GM23248 (cell line): ENCODE measurements at regions not wholly inside any gene's neighbourhood (a gene's known extent, or its start where the extent isn't known, plus 50 kb on each side); places are given as distances from the start of the nearest gene placed in this dataset.

Experiments
- DNase-seq: peaks from one replicate; pipeline ENCODE4 v3.0.0-alpha.2; 2015
- H2AFZ ChIP-seq: fragments of 200-600 bp; sonication (generic); 2 replicates; pipeline ENCODE4 v1.6.1; 2016; ENCODE audit warnings: antibody characterized with exemption
- H3F3A ChIP-seq: fragments of 200-600 bp; sonication (generic); 2 replicates; pipeline ENCODE4 v1.6.1; 2016; ENCODE audit warnings: mild to moderate bottlenecking, antibody characterized with exemption, mixed run types; ENCODE audit not compliant: insufficient read depth
- H3K27ac ChIP-seq: fragments of 200-600 bp; sonication (generic); 2 replicates; pipeline ENCODE4 v1.5.1; 2016; ENCODE audit warnings: mild to moderate bottlenecking
- H3K27me3 ChIP-seq: fragments of 200-600 bp; sonication (generic); replicated peaks from 2 replicates; pipeline ENCODE4 v1.6.1; 2016; ENCODE audit warnings: mild to moderate bottlenecking; ENCODE audit not compliant: insufficient read depth
- H3K36me3 ChIP-seq: fragments of 200-600 bp; sonication (generic); 2 replicates; pipeline ENCODE4 v1.6.1; 2016; ENCODE audit warnings: low read depth, mild to moderate bottlenecking
- H3K4me1 ChIP-seq: fragments of 200-600 bp; sonication (generic); 2 replicates; pipeline ENCODE4 v1.6.1; 2016; ENCODE audit warnings: mild to moderate bottlenecking; ENCODE audit not compliant: insufficient read depth
- H3K4me2 ChIP-seq: fragments of 200-600 bp; sonication (generic); one replicate; pipeline ENCODE4 v1.6.1; 2016; ENCODE audit warnings: mild to moderate bottlenecking; ENCODE audit not compliant: unreplicated experiment
- H3K4me3 ChIP-seq: fragments of 200-600 bp; sonication (generic); 2 replicates; pipeline ENCODE4 v1.5.1; 2016; ENCODE audit warnings: mild to moderate bottlenecking
- H3K79me2 ChIP-seq: fragments of 200-600 bp; sonication (generic); 2 replicates; pipeline ENCODE4 v1.6.1; 2016; ENCODE audit warnings: mild to moderate bottlenecking; ENCODE audit not compliant: insufficient read depth
- H3K9ac ChIP-seq: fragments of 200-600 bp; sonication (generic); 2 replicates; pipeline ENCODE4 v1.6.1; 2016; ENCODE audit warnings: mild to moderate bottlenecking
- H3K9me2 ChIP-seq: fragments of 200-600 bp; sonication (generic); 2 replicates; pipeline ENCODE4 v1.6.1; 2016; ENCODE audit warnings: mixed run types, mild to moderate bottlenecking, moderate library complexity; ENCODE audit not compliant: insufficient read depth
- H3K9me3 ChIP-seq: fragments of 200-600 bp; sonication (generic); one replicate; pipeline ENCODE4 v1.6.1; 2017; ENCODE audit warnings: low read depth
- H4K20me1 ChIP-seq: fragments of 200-600 bp; sonication (generic); 2 replicates; pipeline ENCODE4 v1.6.0; 2016; ENCODE audit not compliant: insufficient read depth
- EZH2 ChIP-seq: fragments of 200-600 bp; sonication (generic); IDR thresholded peaks from 2 replicates; pipeline ENCODE4 v1.6.1; 2018; ENCODE audit warnings: antibody characterized with exemption, mild to moderate bottlenecking; ENCODE audit not compliant: insufficient read depth, poor library complexity, severe bottlenecking
- EZH2phosphoT487 ChIP-seq: fragments of 200-600 bp; sonication (generic); IDR thresholded peaks from 2 replicates; pipeline ENCODE4 v1.6.1; 2018; ENCODE audit warnings: antibody characterized with exemption, moderate library complexity, mild to moderate bottlenecking, low read depth; ENCODE audit not compliant: insufficient read depth
- WGBS, 2 experiments: methylation state at CpG; one replicate each; pipeline ENCODE4 v1.1.6; 2015 to 2017; ENCODE audit warnings: low lambda C conversion rate in 2 of 2, low coverage in 1 of 2; ENCODE audit errors: missing lambda C conversion rate in 2 of 2; 5-methylcytosine and 5-hydroxymethylcytosine counted together
- in situ Hi-C: fragments of 300-500 bp; cut with MboI; formaldehyde crosslinking; loops from 2 replicates; pipeline ENCODE4 v1.15.0; 2020

- Histone ChIP-seq H4K20me1 (no peaks in the 10 kb centered on the region), H3K4me2 (no peak overlapping the region), H3F3A (no peaks in the 10 kb centered on the region), H3K27ac (no peak overlapping the region), H3K4me3 (no peak overlapping the region), H3K27me3 (peaks cover 9% of the 10 kb centered on the region), H3K9me2 (no peaks in the 10 kb centered on the region), H3K4me1 (no peaks in the 10 kb centered on the region), H3K36me3 (no peaks in the 10 kb centered on the region), H2AFZ (no peak overlapping the region), H3K79me2 (no peaks in the 10 kb centered on the region), H3K9me3 (no peaks in the 10 kb centered on the region), H3K9ac (no peak overlapping the region)
- WGBS, 2 experiments, result 62 to 63% methylated on average over 5 of the region's 5 CpGs
- in situ Hi-C loops, result no loop called here
- no peak for TF ChIP-seq EZH2
- no peak for TF ChIP-seq EZH2phosphoT487
- no peak for DNase-seq
Observed at GRCh38 chr1:169015464-169015863, 91.0 kb upstream of the ATP1B1 start.

- H3K9me2 ChIP-seq, result no peaks in the 10 kb centered on the region
- in situ Hi-C loops, result no loop called here
- no peaks in the 10 kb centered on the region for H3K79me2 ChIP-seq
- no peak overlapping the region for H3K9ac ChIP-seq
- H3K36me3 ChIP-seq, result no peaks in the 10 kb centered on the region
- H3K4me1 ChIP-seq, result no peaks in the 10 kb centered on the region
- DNase-seq, result no peak
- no peak overlapping the region for H3K4me3 ChIP-seq
- TF ChIP-seq EZH2phosphoT487, result no peak
- TF ChIP-seq EZH2, result no peak
- H4K20me1 ChIP-seq, result no peaks in the 10 kb centered on the region
- H3K27ac ChIP-seq, result no peak overlapping the region
- WGBS, 2 experiments, result 41 to 46% methylated on average over 4 of the region's 4 CpGs
- no peak overlapping the region for H3K4me2 ChIP-seq
- no peaks in the 10 kb centered on the region for H3F3A ChIP-seq
- H3K27me3 ChIP-seq, result peaks cover 5% of the 10 kb centered on the region
- H2AFZ ChIP-seq, result no peak overlapping the region
- H3K9me3 ChIP-seq, result no peaks in the 10 kb centered on the region
Observed at GRCh38 chr1:169018751-169019150, 87.7 kb upstream of the ATP1B1 start.

GRCh38 chr1:169019419-169020058 is 87.0 kb upstream of the ATP1B1 start:
- H3K9me3 ChIP-seq, result no peaks in the 10 kb centered on the region
- no peaks in the 10 kb centered on the region for H3F3A ChIP-seq
- 5 to 6% methylated on average over 2 to 3 of the region's 3 CpGs for WGBS, 2 experiments
- H3K9ac ChIP-seq, result no peak overlapping the region
- in situ Hi-C loops, result no loop called here
- H3K4me2 ChIP-seq, result no peak overlapping the region
- no peaks in the 10 kb centered on the region for H3K9me2 ChIP-seq
- no peaks in the 10 kb centered on the region for H3K4me1 ChIP-seq
- H3K4me3 ChIP-seq, result no peak overlapping the region
- peaks cover 1% of the 10 kb centered on the region for H3K27me3 ChIP-seq
- no peak overlapping the region for H3K27ac ChIP-seq
- no peaks in the 10 kb centered on the region for H3K79me2 ChIP-seq
- no peaks in the 10 kb centered on the region for H3K36me3 ChIP-seq
- DNase-seq, result no peak
- H2AFZ ChIP-seq, result no peak overlapping the region
- no peaks in the 10 kb centered on the region for H4K20me1 ChIP-seq
- TF ChIP-seq EZH2 (no peak), EZH2phosphoT487 (no peak)

- Histone ChIP-seq H2AFZ (no peak overlapping the region), H3K9ac (no peak overlapping the region), H3K27ac (no peak overlapping the region), H3K9me3 (no peaks in the 10 kb centered on the region), H3K9me2 (no peaks in the 10 kb centered on the region), H3K4me1 (no peaks in the 10 kb centered on the region), H3K4me3 (no peak overlapping the region), H3K4me2 (no peak overlapping the region), H3K27me3 (no peaks in the 10 kb centered on the region; the same call in none of the 2 replicates), H4K20me1 (no peaks in the 10 kb centered on the region), H3K36me3 (no peaks in the 10 kb centered on the region), H3K79me2 (no peaks in the 10 kb centered on the region), H3F3A (no peaks in the 10 kb centered on the region)
- in situ Hi-C loops, result no loop called here
- no peak for DNase-seq
- no peak for TF ChIP-seq EZH2phosphoT487
- no peak for TF ChIP-seq EZH2
Observed at GRCh38 chr1:169020684-169021083, 85.8 kb upstream of the ATP1B1 start.

- Histone ChIP-seq H2AFZ (no peak overlapping the region), H3K79me2 (no peaks in the 10 kb centered on the region), H3K9ac (no peak overlapping the region), H3K4me2 (no peak overlapping the region), H3K36me3 (no peaks in the 10 kb centered on the region), H3K9me2 (no peaks in the 10 kb centered on the region), H3K9me3 (no peaks in the 10 kb centered on the region), H3K27ac (no peak overlapping the region), H3K4me3 (no peak overlapping the region), H3K27me3 (no peaks in the 10 kb centered on the region; the same call in 1 of the 2 replicates), H3K4me1 (no peaks in the 10 kb centered on the region), H4K20me1 (no peaks in the 10 kb centered on the region), H3F3A (no peaks in the 10 kb centered on the region)
- 70 to 93% methylated on average over 1 of the region's 1 CpG for WGBS, 2 experiments
- no peak for DNase-seq
- in situ Hi-C loops, result no loop called here
- TF ChIP-seq EZH2 (no peak), EZH2phosphoT487 (no peak)
Observed at GRCh38 chr1:169022648-169023047, 83.8 kb upstream of the ATP1B1 start.
